PFSK-1 (cell line): ENCODE measurements at regions not wholly inside any gene's neighbourhood (a gene's known extent, or its start where the extent isn't known, plus 50 kb on each side); places are given as distances from the start of the nearest gene placed in this dataset.

Experiments used
- POLR2AphosphoS5 ChIP-seq: IDR thresholded peaks from 2 replicates; pipeline ENCODE4 v1.6.1; 2012; ENCODE audit warnings: low read depth, mild to moderate bottlenecking, control low read depth, low read length, moderate library complexity
- REST ChIP-seq, 2 experiments: IDR thresholded peaks; 2 replicates each; pipeline versions ENCODE4 v1.6.1 to v1.8.0; 2011 to 2012; ENCODE audit warnings: low read depth in 2 of 2, low read length in 2 of 2, control low read depth in 1 of 2, inconsistent platforms in 1 of 2, mild to moderate bottlenecking in 1 of 2, moderate library complexity in 1 of 2; ENCODE audit not compliant: insufficient read depth in 1 of 2
- SIN3A ChIP-seq: IDR thresholded peaks from 2 replicates; pipeline ENCODE4 v1.6.1; 2012; ENCODE audit warnings: mild to moderate bottlenecking, low read length, moderate library complexity, borderline replicate concordance; ENCODE audit not compliant: insufficient read depth
- TAF1 ChIP-seq: IDR thresholded peaks from 2 replicates; pipeline ENCODE4 v1.6.1; 2012; ENCODE audit warnings: low read length, control low read depth, borderline replicate concordance; ENCODE audit not compliant: insufficient read depth

GRCh38 chr12:115042341-115042740 lies 358.4 kb upstream of the TBX3 start:
- TF ChIP-seq SIN3A (no peak), REST (IDR thresholded peaks at IDR 0.05; ENCODE audit: insufficient read depth in 1 of 2, low read depth in 2 of 2, low read length in 2 of 2) (no peak), TAF1 (no peak), POLR2AphosphoS5 (no peak)
